VCaP (cell line): ENCODE measurements at regions not wholly inside any gene's neighbourhood (a gene's known extent, or its start where the extent isn't known, plus 50 kb on each side); places are given as distances from the start of the nearest gene placed in this dataset.

Experiments used
- H3K27ac ChIP-seq: fragments of 450-650 bp; 2 replicates; pipeline ENCODE4 v1.5.1; 2017
- CTCF ChIP-seq: fragments of 450-650 bp; conservative IDR thresholded peaks from 2 replicates; pipeline ENCODE4 v1.5.1; 2017; ENCODE audit warnings: mild to moderate bottlenecking, moderate library complexity

DNA sequence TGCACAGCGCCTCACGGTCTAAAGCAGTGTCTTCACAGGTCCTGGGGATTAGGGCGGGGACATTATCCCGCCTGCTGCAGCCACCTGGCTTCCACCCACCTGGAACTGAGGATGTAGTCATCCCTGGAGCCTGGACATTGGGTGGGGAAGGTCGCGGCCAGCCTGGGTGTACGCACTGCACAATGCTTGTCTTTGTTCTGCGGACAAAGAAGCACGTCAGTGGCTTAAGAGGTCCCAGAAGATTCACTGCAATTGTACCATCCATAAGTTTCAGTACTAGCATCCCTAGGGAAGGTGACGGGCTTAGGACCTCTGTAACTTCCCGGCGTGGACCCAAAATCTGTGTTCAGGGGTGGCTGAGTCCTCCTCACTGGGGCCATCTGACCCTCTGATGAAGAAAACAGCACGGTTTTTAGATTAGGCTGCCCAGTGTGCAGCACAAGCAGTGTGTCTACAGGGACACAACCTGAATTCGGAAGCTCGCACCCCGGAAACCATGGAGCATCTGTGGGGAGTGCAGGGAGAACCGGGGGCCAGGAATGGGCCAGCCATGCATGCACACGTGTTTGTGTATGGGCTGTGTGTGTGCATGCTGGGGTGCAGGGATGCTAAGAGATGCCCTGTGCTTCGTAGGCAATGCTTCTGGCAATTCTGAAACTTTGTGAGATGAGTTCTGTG is 342.6 kb upstream of the B3GAT1 start:
- no peak for TF ChIP-seq CTCF

GRCh38 chr11:134753771-134754520 is 341.9 kb upstream of the B3GAT1 start:
- no peak for TF ChIP-seq CTCF

More for the DNA sequence above, 342.6 kb upstream of the B3GAT1 start:
- H3K27ac ChIP-seq, result no peak overlapping the region

DNA sequence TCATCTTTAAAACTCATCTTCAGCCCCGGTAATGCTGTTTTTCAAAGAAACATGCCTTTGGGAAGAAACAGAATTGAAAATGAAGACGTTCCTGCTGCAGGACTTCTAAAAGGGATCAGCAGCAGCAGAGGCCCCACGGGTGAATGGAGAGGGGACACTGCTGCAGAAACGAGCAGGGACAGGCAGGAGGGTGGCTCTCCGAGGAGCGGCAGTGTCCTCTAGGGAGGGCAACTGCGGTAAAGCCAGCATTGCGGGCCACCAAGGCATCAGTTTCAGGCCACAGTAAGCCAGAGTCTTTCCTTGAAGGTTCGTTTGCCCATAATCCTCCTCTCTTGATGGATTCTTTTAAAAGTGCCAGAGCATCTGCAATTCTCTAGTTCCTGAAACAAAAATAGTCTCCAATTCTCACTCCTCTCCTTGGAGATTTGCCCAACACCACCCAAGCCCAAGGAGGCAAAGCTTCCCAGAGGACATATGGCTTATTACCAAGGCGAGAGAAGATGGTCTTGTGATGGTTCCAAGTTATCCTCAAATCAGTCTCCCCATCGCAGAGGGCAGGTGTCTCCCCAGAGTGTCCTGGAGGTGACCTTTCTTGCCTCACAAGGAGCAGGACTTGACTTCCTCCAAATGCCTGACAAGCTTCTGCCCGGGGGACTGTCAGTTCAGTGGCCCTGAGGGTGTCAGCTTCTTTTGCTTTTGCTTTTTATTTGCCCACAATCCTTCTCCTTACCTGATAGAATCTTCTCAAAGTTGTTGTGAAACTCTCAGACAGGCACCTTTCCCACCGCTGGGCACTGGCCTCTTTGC is 341.1 kb upstream of the B3GAT1 start:
- no peak overlapping the region for H3K27ac ChIP-seq
- no peak for TF ChIP-seq CTCF

More at GRCh38 chr11:134753771-134754520, 341.9 kb upstream of the B3GAT1 start:
- H3K27ac ChIP-seq, result no peak overlapping the region

GRCh38 chr11:134752526-134752925 is 340.5 kb upstream of the B3GAT1 start:
- no peak for TF ChIP-seq CTCF
- H3K27ac ChIP-seq, result no peak overlapping the region

DNA sequence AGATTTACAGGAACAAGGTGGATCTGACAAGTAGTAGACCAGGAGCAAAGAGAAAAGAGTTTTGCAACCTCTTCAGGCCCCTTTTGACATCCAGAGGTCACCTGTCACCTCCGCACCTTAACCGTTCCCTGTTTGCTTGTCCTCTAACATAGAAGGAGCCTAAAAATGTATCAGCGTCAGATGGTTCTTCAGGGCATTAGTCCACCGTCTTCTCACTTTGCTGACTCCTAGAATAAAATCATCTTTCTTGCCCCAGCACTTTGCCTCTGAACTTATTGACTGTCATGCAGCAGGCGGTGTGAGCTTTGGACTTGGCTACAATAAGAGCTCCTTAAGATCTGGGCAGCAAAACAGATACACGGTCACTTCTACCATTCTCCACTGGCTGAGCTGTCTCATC is 339.7 kb upstream of the B3GAT1 start:
- no peak for TF ChIP-seq CTCF
- no peak overlapping the region for H3K27ac ChIP-seq

GRCh38 chr11:134751031-134751585 is 339.1 kb upstream of the B3GAT1 start:
- no peak for TF ChIP-seq CTCF
- H3K27ac ChIP-seq, result no peak overlapping the region

DNA sequence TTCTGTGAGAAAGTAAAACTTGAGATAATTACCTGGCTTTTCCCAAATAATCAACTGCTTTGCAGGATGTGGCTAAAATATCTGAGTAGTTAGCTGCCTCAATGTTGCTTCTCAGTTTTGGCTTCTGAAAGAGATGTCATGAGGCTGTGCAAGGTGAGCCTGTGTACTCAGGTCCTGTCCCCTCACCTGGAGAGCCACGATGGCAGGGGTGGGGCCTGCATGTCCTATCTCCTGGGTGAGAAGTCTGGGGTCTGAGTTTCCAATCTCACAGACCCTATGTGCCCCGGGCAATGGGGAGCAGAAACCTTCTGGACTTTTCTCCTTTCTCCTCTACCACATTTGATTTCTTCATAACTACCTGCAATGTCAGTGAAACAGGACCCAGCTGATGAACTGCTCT is 338.6 kb upstream of the B3GAT1 start:
- H3K27ac ChIP-seq, result no peak overlapping the region
- TF ChIP-seq CTCF, result no peak
